H7 (cell line): ENCODE measurements at regions not wholly inside any gene's neighbourhood (a gene's known extent, or its start where the extent isn't known, plus 50 kb on each side); places are given as distances from the start of the nearest gene placed in this dataset.

Experiments used
- DNase-seq: peaks from one replicate; pipeline ENCODE4 v3.0.0; 2012
- H3K27me3 ChIP-seq: 2 replicates; pipeline ENCODE4 v1.6.0; 2011; ENCODE audit warnings: mild to moderate bottlenecking, low read length; ENCODE audit not compliant: control insufficient read depth, insufficient read depth
- H3K36me3 ChIP-seq: replicated peaks from 2 replicates; pipeline ENCODE4 v1.5.1; 2011; ENCODE audit warnings: low read length; ENCODE audit not compliant: control insufficient read depth, insufficient read depth
- H3K4me3 ChIP-seq: 2 replicates; pipeline ENCODE4 v1.5.1; 2011; ENCODE audit warnings: low read depth, mild to moderate bottlenecking, control low read depth, low read length, moderate library complexity; ENCODE audit not compliant: insufficient read depth

DNA sequence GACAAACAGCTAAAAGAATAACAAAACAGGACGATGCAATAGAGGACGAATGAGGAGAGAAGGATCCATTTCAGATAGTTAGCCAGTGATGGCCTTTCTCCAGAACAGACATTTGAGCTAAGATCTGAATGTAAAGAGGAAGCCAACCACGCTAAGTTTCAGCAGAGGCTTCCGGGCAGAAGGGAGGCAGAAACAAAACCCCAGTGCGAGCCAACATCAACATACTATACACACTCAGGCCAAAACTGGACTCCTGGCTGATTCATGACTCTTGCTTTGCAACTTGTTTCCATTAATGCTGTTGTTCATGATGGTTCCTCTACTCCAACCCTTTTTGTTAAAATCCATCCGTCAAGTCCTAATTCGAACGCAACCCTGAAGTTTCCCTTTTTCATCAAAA lies 730.3 kb downstream of the TRIML1 start:
- DNase-seq = no peak
- Histone ChIP-seq H3K27me3 (no peaks in the 10 kb centered on the region), H3K36me3 (no peaks in the 10 kb centered on the region), H3K4me3 (no peak overlapping the region)

DNA sequence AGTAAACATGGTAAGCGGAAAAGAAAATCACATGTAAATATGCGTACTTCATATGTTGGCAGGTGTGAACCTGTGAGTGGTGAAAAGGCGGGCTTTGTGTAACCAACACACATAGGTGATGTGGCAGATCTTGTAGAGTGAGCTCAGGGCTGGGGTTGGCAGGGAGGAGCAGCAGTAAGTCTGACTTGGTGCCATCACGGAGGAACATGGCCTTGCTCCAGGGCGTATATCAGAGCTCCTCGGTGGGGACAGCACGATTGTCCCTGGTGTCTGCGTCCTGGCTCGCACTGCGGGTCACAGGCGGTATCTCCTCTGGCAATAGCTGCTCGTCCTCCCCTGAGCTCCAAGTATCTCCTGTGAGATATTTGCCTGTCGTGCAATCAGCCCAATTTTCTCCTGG lies 733.6 kb downstream of the TRIML1 start:
- Histone ChIP-seq H3K4me3 (no peak overlapping the region), H3K27me3 (no peaks in the 10 kb centered on the region), H3K36me3 (no peaks in the 10 kb centered on the region)
- no peak for DNase-seq

DNA sequence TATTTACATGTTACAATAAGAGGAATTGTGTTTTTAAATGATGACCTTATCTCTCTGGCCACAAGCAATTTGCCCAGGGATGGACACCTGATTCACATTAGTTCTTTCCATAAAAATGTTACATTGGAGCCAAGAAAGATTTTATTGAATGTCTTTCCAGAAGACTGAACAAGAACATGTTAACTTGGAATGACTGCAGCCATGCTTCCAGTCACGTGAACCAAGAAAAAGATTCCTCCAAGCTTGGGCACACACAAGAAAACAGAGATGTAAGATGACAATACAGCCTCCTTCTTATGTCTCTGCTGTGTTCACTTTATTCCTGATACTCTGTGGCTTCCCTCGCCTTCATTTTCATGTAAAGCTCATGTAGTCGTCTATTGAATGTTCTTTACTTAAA lies 737.6 kb downstream of the TRIML1 start:
- H3K4me3 ChIP-seq = no peak overlapping the region
- no peaks in the 10 kb centered on the region for H3K36me3 ChIP-seq
- no peaks in the 10 kb centered on the region for H3K27me3 ChIP-seq
- no peak for DNase-seq

DNA sequence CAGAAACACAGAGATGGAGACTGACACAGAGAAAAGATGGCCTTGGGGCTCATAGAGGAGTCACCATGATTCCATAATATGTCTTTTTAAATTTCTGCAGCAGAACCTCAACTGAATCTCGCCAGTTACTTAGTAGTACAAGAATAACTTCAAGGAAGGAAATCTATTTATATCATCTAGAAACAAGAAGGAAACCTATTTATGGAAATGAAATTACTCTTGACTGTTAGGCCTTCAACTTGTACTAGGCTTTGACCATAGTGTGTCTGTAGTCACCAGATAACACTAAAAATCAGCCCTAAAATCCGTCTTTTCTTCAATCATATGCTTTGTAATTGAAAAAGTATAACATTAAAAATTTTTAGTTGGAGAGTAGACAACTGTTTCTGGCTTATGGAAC lies 740.4 kb downstream of the TRIML1 start:
- Histone ChIP-seq H3K4me3 (no peak overlapping the region), H3K27me3 (no peaks in the 10 kb centered on the region), H3K36me3 (no peaks in the 10 kb centered on the region)
- no peak for DNase-seq

DNA sequence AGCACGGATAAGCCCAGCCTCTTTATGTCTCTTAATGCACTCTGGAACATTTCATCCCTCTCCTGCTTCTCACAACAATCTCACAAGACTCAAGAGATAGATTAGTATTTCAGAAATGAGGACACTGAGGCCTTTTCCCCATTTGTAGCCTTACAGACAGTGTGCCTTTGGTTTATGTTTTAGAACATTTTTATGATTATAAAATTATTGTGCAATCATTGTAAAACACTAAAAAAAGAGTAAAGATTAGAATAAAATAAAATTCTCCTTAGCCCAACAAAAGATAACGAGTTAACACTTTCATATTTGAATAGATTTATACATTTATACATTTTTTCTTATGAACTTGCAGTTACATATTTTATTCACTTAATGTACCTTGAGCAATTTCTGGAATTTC lies 748.7 kb downstream of the TRIML1 start:
- DNase-seq = no peak
- Histone ChIP-seq H3K27me3 (no peaks in the 10 kb centered on the region), H3K4me3 (no peak overlapping the region), H3K36me3 (no peaks in the 10 kb centered on the region)

DNA sequence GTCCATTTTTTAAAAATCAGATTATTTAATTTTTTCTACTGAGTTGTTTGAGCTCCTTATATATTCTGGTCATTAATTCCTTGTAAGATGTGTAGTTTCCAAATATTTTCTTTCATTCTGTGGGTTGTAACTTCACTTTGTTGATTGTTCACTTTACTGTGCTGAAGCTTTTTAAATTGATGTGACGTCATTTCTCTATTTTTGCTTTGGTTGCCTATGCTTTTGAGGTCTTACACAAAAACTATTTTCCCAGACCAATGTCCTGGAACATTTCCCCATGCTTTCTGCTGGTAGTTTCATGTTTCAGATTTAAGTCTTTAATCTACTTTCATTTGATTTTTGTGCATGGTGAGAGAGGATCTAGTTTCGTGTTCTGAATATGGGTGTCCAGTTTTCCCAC lies 753.6 kb downstream of the TRIML1 start:
- H3K36me3 ChIP-seq = no peaks in the 10 kb centered on the region
- no peak for DNase-seq
- no peaks in the 10 kb centered on the region for H3K27me3 ChIP-seq
- no peak overlapping the region for H3K4me3 ChIP-seq

DNA sequence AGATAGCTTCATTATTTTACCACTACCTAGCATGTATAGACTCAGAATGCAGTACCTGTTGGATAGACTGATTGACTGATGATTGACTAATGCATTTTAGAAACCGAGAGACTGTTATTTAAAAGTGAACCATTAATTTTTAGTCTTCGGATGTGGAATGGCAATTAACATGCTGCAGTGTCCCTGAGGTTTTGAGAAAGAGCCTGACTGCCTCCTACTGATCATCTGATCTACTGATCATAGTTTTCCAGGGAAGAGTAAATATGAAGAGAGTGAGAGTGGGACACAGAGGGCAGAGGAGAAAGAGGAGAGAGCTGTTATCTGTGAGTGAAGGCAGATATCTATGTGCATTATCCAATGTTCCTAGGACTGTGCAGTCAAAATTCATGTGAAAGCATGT lies 764.7 kb downstream of the TRIML1 start:
- DNase-seq = peak; percentile 20
- Histone ChIP-seq H3K27me3 (no peaks in the 10 kb centered on the region; the same call in 1 of the 2 replicates), H3K4me3 (no peak overlapping the region), H3K36me3 (no peaks in the 10 kb centered on the region)

DNA sequence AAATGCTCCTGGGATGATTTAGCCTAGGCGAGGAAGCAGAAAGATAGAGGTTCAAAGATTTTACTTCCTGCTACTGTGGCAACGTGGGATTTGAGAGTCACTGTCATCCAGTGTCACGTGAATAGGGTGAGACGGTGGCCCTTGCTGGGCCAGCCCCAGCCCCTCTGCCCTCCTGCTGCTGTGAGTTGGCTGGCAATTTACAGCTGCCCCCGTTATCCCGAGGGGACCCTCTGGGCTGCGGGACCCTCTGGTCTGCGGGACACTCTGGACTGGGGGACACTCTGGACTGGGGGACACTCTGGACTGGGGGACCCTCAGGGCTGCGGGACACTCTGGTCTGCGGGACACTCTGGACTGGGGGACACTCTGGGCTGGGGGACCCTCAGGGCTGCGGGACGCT lies 765.4 kb downstream of the TRIML1 start:
- DNase-seq = no peak
- no peak overlapping the region for H3K4me3 ChIP-seq
- H3K36me3 ChIP-seq = no peaks in the 10 kb centered on the region
- H3K27me3 ChIP-seq = no peaks in the 10 kb centered on the region; the same call in 1 of the 2 replicates

DNA sequence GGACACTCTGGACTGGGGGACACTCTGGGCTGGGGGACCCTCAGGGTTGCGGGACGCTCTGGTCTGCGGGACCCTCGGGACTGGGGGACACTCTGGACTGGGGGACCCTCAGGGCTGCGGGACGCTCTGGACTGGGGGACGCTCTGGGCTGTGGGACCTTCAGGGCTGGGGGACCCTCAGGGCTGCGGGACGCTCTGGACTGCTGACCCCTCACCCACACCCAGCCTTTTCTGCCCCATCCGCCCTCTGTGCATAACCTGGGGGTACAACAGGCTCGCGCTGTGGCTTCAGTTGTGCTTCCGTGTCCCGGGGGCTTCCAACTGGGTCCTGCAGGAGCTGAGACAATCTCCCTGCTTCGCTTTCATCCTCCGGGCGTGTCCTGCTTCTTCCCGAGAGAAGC lies 766.0 kb downstream of the TRIML1 start:
- DNase-seq = no peak
- no peak overlapping the region for H3K4me3 ChIP-seq
- no peaks in the 10 kb centered on the region; the same call in 1 of the 2 replicates for H3K27me3 ChIP-seq
- H3K36me3 ChIP-seq = no peaks in the 10 kb centered on the region

DNA sequence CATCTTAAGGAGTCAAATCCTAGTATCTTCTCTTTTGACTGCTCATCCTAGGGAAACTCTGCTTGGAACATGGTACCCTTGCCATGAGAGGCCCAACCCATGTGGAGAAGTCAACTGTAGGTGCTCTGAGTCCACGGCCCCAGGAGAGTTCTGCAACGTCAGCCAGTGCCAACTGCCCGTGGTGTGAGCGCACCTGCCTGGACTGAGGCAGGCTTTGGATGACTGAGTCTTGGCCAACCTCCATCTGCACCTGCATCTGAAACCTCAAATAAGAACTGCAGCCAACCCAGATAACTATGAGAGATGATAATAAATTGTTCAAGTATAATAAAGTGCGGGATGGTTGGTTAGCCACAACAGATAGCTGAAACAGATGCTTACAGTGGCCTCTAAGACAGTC lies 772.0 kb downstream of the TRIML1 start:
- no peaks in the 10 kb centered on the region; the same call in 1 of the 2 replicates for H3K27me3 ChIP-seq
- H3K4me3 ChIP-seq = no peak overlapping the region
- DNase-seq = no peak

DNA sequence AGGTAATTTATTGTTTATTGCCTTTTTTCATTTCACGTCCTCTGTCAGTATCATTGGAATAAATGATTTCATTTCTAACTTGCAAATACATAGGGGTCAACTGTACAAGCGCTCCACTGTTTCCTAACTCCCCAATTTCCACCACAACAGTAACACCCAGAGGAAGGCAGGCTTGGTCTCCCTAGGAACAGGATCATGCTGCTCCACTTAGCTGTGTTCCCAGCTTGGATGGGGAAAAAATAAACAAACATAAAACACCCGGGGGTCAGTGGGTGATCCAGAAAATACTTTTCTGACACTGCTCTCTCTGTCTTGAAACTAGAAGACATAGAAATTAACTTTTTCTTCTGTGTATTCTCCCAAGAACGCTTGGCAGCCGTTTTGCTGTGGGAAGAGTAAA lies 772.5 kb downstream of the TRIML1 start:
- H3K4me3 ChIP-seq = no peak overlapping the region
- no peaks in the 10 kb centered on the region; the same call in 1 of the 2 replicates for H3K27me3 ChIP-seq
- DNase-seq = no peak
- no peaks in the 10 kb centered on the region for H3K36me3 ChIP-seq

More for the DNA sequence above, 772.0 kb downstream of the TRIML1 start:
- no peaks in the 10 kb centered on the region for H3K36me3 ChIP-seq

DNA sequence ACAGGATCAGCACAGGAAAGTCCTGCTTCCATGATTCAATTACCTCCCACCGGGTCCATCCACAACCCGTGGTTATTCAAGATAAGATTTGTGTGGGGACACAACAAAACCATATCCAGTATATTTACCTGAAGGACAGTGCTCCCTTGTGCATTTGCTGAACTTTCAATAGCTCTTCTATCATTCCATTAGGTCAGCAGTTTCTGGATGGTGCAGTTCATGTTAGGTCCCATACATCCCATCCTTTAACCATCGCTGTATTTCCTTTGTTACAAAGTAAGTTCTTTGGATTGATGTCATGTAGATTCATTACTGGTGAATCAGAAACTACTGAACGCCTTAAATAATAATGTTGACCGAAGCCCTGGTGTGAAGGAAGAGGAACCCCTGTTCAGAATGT lies 775.9 kb downstream of the TRIML1 start:
- DNase-seq = no peak
- no peaks in the 10 kb centered on the region for H3K27me3 ChIP-seq
- no peaks in the 10 kb centered on the region for H3K36me3 ChIP-seq
- H3K4me3 ChIP-seq = no peak overlapping the region

DNA sequence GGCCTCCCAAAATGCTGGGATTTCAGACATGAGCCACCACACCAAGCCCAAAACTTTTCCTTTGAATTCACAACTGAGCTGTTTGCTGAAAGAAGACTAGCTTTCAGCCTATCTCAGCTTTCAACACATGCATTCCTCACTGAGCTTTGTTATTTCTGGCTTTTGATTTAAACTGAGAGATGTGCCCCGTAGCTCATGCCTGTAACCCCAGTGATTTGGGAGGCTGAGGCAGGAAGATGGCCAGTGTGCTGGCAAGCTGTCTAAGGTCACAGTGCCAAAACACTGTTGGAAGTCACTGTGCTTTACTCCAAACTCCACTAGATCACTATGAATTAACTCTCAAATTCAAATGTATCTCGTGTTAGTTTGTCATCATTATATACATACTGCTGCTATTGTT lies 779.5 kb downstream of the TRIML1 start:
- no peak overlapping the region for H3K4me3 ChIP-seq
- H3K36me3 ChIP-seq = no peaks in the 10 kb centered on the region
- DNase-seq = no peak
- no peaks in the 10 kb centered on the region for H3K27me3 ChIP-seq

DNA sequence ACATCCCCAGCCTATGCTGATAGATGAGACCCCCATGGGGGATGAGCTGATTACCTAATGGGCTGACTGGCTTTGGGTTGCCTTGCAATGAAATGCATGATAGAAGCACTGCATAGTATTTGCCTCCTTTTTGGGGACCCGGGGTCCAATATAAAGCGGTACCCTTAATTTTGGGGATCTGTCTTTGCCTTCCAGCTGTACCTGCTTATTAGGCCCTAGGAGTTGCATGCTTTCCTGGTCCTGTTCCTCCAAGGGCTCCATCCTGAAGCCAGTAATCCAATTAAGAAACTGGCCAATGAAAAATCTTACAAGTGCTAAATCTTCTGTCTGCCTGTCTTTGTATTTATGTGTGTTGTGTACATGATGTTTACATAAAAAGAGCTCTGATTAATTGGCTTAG lies 791.6 kb downstream of the TRIML1 start:
- Histone ChIP-seq H3K36me3 (no peaks in the 10 kb centered on the region), H3K4me3 (no peak overlapping the region), H3K27me3 (no peaks in the 10 kb centered on the region)
- DNase-seq = no peak

DNA sequence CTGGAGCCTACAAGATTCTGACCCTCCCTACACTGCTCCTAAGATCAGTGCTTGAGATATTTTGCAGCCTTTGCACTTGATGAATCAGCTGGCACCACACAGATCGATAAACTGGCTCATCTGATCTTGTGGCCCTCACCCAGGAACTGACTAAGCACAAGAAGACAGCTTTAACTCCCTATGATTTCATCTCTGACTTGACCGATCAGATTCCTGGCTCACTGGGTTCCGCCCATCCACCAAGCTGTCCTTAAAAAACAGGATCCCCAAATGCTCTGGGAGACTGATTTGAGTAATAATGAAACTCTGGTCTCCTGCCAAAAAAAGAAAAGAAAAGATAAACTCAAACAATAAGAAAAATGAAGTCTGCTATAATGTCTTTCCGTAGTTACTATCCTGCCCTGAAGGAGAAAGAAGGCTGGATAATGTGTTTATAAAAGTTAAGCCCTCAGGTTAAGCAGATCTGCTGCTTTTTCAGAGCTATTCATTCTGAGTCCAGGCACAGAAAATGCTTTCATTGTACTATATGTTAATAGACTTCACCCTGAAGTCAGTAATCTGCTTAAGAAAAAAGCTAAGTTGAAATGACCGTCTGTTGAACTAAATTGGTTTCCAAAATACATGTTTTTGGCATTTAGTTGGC lies 795.2 kb downstream of the TRIML1 start:
- Histone ChIP-seq H3K27me3 (no peaks in the 10 kb centered on the region), H3K36me3 (no peaks in the 10 kb centered on the region), H3K4me3 (no peak overlapping the region)
- no peak for DNase-seq

DNA sequence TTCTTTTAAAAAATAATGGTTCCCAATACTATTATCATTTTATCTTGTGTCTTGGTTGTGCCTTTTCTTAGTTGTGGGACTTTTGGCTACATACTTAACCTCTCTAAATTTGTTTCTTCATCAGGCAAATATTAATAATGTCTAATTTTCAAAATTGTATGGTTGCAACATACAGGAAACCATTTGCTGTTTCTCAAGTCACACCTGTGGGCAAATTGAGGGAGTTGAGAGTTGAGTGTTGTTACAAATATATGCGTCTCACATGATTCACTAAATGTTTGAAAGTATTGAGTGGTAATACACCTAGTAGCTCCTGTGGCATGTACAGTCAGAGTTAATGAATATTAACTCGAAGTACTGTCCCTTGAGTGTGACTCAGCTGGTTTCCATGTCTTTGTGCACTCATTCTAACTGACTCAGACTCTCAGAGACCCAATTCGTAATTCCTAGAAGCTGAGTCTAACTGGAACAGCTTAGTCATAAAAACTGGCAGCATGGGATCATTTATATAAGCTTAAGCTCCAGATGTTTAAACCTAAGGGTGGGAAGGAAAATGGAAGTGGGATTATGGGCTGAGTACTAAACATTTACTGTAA lies 802.4 kb downstream of the TRIML1 start:
- no peaks in the 10 kb centered on the region for H3K36me3 ChIP-seq
- H3K4me3 ChIP-seq = no peak overlapping the region
- no peaks in the 10 kb centered on the region for H3K27me3 ChIP-seq
- no peak for DNase-seq
